SH-SY5Y (cell line): ENCODE measurements at regions not wholly inside any gene's neighbourhood (a gene's known extent, or its start where the extent isn't known, plus 50 kb on each side); places are given as distances from the start of the nearest gene placed in this dataset.

Experiments used
- GATA2 ChIP-seq: IDR thresholded peaks from 2 replicates; pipeline ENCODE4 v1.6.1; 2011; ENCODE audit warnings: mild to moderate bottlenecking, low read depth, low read length
- GATA3 ChIP-seq: IDR thresholded peaks from 2 replicates; pipeline ENCODE4 v1.6.1; 2011; ENCODE audit warnings: low read depth, mild to moderate bottlenecking, low read length, moderate library complexity

- TF ChIP-seq GATA3 (no peak), GATA2 (no peak)
Measured at GRCh38 chr2:184186436-184186835, 411.9 kb upstream of the ZNF804A start.

- TF ChIP-seq GATA3 (no peak), GATA2 (no peak)
Measured at GRCh38 chr2:184187421-184187971, 410.8 kb upstream of the ZNF804A start.

DNA sequence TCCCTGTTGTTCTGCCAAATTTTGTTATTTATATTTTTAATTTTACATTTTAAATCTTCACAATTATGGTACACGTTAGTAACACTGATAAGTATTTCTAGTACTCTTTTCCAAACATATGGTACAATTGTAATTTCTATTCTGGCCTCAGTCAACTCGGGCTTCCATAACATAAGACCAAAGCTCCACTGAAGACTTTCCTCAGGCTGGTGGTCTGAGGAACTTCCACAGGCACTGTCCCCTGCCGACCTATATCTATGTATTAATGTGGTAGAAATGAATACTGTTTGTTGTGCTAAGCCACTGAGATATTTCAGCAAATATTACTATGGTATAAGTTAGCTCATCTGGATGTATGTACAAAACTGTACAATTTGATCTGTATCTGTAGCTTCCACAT, 407.6 kb upstream of the ZNF804A start:
- TF ChIP-seq GATA3 (no peak), GATA2 (no peak)

DNA sequence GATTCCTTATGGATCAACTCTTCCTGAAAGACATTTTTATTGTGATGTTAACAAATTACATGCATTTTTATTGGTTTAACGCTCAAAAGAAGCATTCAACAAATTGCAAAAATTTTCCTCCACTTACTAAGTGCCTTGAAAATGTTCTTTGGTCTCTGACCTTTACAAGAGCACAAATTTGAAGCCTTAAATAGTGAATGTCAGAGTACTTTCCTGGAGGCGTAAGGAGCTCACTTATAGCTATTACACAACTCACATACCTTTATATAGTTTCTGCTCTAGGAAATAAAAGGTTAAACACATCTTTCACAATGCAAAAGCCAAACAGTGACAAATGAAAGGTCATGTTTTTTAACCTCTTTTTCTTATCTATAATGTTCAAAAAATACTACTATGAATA, 405.7 kb upstream of the ZNF804A start:
- no peak for TF ChIP-seq GATA3
- TF ChIP-seq GATA2 = no peak

GRCh38 chr2:184197413-184197812, 400.9 kb upstream of the ZNF804A start:
- TF ChIP-seq GATA3 = no peak
- TF ChIP-seq GATA2 = no peak

DNA sequence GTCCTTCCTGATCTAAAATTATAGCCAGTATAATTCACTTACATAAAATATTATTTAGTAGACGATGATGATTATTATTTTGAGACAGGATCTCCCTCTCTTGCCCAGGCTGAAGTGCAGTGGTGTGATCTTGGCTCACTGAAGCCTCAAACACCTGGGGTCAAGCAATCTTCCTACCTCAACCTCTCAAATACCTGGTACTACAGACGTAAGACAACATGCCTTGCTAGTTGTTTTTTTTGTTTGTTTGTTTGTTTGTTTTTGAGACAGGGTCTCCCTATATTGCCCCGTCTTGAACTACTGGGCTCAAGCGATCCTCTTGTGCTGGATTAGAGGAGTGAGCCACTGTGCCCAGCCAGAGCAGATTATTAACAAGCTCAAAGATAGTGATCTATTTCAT, 399.1 kb upstream of the ZNF804A start:
- no peak for TF ChIP-seq GATA2
- no peak for TF ChIP-seq GATA3

DNA sequence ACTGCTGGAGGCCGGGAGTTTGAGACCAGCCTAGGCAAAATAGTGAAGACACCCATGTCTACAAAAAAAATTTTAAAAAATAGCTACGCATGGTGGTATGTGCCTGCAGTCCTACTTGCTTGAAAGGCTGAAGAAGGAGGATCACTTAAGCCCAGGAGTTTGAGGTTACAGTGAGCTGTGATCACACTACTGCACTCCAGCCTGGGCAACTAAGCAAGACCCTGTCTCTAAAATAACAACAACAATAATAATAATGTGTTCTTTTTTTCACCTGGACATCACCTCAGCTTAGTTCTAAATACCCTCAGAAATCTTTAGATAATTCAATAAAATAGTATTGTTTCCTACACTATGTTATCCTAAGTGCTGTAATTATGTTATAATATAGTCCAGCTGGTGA, 397.1 kb upstream of the ZNF804A start:
- TF ChIP-seq GATA2 (no peak), GATA3 (no peak)

DNA sequence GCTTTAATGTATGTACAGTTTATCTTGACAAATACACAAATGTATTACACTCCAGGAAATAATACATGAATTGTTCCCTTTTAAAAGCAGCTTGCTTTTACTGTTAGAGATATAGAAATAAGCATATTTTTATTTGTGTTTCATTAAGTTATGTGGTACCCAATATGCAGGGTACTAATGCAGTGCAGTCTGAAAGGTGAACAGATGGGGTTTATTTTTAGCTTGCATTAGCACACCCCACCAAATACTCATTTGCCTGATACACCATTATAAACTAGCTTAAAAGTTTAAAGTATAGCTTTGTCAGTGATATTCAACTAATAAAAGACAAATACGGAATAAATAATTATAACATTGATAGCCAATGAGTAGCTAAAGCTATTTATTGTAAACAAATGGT, 394.7 kb upstream of the ZNF804A start:
- TF ChIP-seq GATA2 (no peak), GATA3 (no peak)

DNA sequence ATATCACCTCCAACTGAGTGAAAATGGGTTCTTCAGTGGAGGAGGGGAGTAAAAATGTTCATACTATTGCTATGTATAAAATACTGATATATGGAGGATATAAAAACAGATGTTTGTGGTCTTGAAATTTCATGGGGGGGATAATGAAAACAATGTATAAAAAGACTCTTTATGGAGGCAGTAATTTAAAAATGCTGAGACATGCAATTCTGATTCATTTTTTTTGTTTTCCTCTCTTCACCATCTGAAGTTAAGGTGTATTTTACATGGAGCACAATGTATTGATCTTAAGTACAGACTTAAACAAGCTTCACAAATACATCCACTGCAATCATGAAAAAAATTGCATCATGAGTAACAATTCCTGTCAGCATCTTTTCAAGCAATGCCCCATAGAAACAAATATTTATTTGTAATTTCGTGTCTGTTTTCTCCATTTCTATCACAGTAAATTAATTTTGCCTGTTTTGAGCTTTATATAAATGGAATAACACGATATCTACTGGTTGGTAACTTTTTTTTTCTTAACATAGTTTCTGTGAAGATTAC, 393.2 kb upstream of the ZNF804A start:
- TF ChIP-seq GATA3 = no peak
- TF ChIP-seq GATA2 = no peak

GRCh38 chr2:184206045-184206444, 392.3 kb upstream of the ZNF804A start:
- TF ChIP-seq GATA2 = no peak
- no peak for TF ChIP-seq GATA3

DNA sequence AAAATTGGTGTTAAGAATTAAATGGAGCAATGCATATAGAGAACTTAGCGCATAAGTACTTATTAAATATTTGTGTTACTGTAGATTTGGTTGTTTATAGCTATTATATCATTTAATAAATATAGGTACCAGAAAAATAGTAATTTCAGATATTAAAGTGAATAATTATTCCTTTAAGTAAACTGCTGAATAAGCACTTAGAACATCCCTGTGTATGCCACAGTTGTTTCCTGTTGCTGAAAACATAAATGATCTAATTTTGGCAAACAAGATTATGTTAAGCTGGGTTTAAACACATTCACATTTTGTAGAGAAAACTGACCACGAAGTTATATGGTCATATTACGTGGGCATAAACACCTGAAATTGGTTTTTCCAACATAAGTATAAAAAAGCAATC, 388.0 kb upstream of the ZNF804A start:
- TF ChIP-seq GATA3 (no peak), GATA2 (no peak)

DNA sequence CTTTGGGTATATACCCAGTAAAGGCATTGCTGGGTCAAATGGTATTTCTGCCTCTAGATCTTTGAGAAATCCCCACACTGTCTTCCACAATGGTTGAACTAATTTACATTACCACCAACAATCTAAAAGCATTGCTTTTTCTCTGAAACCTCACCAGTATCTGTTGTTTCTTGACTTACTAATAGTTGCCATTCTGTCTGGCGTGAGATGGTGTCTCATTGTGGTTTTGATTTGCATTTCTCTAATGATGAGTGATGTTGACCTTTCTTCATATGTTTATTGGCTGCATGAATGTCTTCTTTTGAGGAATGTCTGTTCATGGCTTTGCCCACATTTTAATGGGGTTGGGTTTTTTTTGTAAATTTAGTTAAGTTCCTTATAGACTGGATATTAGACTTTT, 382.6 kb upstream of the ZNF804A start:
- TF ChIP-seq GATA3 (no peak), GATA2 (no peak)

DNA sequence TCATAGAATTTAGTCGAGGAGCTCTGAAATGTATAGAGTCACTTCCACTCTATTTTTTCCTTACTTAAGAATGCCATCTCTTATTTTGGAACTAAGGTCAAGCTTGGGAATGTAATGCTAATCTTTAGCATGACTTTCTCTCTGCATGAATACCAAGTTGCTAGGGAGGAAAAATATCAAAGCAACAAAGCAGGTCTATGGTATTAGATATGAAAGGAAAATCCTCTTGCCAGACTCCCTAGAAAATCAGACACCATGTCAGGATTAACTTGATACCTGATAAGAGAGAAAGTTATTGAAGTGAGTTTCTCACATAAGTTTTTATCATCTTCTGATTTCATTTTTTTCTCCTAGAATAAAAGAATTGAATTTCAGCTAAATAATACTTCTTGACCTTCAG, 341.7 kb upstream of the ZNF804A start:
- no peak for TF ChIP-seq GATA3
- TF ChIP-seq GATA2 = no peak

GRCh38 chr2:184261331-184261730, 337.0 kb upstream of the ZNF804A start:
- no peak for TF ChIP-seq GATA2
- no peak for TF ChIP-seq GATA3

- TF ChIP-seq GATA3 (no peak), GATA2 (no peak)
Measured at GRCh38 chr2:184261818-184262217, 336.5 kb upstream of the ZNF804A start.
